HG03025 (cell line): ENCODE measurements at regions not wholly inside any gene's neighbourhood (a gene's known extent, or its start where the extent isn't known, plus 50 kb on each side); places are given as distances from the start of the nearest gene placed in this dataset.
"Not testable (repeated sequence)": the region's sequence is repeated elsewhere in the genome, so short reads cannot be mapped to it uniquely, and the experiment has no call there.

ENCODE experiments used
- ATAC-seq: cut with Tn5 transposase; IDR thresholded peaks from one replicate; pipeline ENCODE4 v1.9.1; 2021; ENCODE audit warnings: mild to moderate bottlenecking, moderate library complexity; ENCODE audit not compliant: unreplicated experiment, low FRiP score

DNA sequence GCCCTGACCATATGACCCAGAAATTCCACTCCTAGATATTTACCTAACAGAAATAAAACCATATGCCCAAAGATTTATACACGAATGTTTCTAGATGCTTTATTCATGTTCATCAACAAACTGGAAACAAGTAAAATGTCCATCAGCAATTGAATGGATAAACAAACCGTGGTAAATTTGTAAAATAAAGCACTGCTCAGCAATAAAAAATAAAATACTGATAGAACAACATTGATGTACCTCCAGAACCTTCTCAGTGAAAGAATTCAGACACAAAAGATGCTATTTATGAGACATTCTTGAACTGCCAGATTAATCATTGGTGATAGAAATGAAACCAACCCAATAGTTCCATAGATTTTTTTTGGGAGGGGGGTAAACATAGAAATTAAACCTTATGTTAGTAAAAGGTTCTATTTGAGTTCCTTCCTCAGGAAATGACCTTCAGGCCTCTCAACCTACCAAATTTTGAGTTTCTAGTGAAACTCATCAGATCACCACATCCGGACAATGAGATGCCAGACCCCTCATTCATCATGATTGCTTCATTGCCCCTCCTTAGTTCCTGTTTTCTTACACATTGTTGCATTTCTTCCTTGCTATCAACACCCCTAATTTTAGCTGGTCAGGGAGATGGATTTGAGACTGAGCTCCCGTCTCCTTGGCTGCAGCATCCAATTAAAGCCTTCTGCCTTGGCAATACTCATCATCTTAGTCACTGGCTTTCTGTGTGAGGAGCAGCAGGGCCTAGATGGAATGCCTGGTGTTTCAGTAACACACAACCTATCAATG is 203.5 kb downstream of the LPIN1 start:
- no peak for ATAC-seq

DNA sequence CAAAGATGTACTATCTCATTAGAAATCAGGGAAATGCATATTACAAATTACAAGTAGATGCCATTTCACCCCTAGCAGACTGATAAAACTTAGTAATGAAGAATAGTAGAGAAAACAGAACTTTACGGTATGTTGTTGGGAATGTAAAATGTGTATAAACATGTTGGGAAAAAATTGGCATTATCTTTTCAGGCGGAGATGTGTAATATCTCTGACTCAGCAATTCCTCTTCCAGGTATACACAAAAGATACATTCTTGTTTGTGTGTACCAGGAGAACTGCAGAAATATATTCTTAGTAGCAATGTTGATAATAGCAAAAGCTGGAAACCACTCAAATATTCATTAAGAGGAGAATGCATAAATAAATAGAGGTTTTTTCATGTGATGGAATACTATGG is 204.5 kb downstream of the LPIN1 start:
- no peak for ATAC-seq

DNA sequence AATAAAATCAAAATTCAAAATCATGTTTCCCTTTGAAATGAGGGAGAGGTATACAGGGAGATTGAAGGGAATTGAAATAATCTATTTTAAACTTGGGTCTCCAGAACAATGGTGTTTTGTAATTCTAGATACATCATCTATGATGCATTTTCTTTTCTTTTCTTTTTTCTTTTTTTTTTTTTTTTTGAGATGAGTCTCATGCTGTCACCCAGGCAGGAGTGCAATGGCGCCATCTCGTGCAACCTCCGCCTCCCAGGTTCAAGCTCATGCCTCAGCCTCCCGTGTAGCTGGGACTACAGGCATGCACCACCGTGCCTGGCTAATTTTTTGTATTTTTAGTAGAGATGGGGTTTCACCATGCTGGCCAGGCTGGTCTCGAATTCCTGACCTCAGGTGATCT is 205.1 kb downstream of the LPIN1 start:
- ATAC-seq = not testable (repeated sequence)

DNA sequence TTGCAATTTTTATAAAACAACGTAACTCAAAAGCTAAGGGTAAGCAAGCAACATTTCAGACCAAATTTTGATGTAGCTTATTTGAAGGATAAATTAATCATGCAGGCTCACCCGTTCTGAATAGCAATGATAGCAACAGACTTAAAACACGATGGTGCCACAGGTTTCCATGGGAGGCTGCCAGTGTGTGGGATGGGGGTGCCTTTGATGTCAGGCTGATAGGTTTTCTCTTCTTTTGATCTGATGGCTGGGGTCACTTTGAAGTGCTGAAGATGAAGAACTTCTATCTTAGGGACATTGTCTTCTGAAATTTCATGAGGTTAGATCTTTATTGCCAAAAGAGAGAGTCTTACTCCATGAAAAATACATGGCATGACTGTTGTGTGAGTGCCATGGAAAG is 206.8 kb downstream of the LPIN1 start:
- no peak for ATAC-seq

DNA sequence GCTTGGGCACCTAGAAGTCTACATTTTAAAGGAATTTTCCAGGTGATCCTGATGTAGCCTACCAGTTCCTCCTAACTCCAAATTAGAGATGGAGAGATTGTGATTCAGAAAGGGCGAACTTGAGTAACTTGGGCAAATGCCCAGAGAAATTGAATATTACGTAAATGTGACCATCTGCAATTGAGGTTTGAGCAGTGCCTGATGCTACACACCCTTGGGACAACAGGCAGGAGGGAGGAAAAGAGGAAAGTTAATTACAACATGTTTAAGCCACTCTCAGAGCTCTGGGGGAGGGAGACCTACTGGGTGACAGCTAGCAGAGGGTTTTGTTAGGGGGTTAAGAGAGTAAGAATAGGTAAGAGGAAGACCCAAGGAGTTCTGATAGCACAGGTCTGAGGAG is 208.9 kb downstream of the LPIN1 start:
- ATAC-seq = no peak

DNA sequence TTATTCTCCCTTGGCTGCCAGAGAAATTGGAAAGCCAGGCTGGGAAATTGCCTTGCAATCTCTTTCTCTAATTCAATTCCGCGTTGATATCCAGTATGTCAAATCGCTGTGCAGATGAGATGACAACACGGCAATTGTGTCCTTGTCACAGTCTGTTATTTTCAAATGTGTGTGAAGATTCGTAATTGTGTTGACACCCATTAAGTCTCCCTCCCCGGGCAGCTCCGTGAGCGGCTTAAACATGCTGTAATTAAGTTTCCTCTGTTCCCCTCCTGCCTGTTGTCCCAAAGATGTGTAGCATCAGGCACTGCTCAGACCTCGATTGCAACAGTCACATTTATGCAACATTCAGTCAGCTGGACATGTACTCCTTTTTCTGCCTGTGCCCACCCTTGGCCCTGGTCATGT is 209.5 kb downstream of the LPIN1 start:
- ATAC-seq = no peak

DNA sequence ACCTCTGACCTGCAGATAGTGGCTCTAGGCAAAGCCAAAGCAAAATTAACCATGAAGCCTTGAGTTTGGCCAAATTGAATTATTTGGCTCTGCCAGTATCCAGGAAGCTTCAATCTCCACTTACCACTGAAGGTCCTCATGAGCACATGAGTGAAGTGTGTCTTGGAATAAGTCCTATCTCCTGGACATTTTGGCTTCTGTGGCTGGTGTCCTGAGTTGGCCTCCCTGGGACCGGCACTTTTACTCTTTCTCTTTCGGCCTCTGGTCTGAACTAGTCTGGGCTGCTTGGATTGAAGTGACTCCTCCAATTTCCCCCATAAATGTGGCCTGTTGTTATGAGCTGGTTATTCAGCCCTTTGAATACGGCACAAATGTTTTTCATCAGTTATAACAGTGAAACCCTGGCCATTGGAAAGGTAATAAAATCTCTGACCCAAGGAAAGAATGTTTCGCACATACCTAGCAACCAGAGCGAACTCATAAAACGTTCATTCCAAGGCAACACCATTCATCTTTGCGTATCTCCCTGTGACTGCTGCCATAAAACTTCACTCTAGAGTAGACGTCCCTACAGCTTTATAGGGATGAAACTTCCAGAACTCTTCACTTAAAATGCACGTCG is 216.4 kb downstream of the LPIN1 start:
- ATAC-seq = no peak

DNA sequence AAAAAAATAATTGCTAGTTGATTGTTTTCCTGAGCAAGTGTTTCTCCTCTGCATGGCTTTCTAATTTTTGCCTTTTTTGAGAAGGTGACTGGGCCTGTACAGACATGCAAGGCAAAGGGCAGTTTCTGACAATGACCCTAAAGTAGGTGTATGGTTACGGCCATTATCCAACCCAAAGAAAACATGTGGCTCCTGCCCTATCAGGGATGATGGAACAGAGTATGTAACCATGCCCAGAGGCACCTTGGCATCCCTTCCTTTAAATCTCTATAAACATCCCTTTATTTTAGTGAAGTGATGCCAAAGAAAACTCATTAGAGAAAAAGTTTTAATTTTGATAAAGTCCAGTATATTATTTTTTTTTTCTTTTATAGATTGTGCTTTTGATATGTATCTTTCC is 217.5 kb downstream of the LPIN1 start:
- no peak for ATAC-seq

DNA sequence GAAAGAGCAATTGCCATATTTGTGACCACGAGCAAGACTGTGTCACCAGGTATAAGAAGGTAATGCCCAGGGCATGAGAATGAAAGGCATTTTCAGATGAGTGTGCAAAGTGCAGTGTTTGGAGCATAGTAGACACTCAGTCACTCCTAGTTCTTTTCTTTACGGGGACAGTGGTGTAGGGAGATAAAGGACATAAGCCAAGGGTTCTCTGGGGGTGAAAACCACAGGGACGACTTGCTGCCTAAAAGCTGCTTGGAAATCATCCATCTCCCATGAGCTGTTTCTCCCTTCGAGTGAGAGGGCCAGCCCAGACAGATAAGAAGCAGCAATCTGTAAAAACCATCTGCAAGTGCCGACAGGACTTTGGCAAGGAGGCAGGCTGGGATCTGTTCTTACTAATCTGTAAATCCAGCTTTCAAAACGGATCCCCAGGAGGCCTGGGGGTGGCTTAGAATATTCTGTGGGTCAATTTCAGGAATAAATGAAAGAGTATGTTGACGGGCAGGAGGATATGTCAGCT is 221.6 kb downstream of the LPIN1 start:
- ATAC-seq = no peak

DNA sequence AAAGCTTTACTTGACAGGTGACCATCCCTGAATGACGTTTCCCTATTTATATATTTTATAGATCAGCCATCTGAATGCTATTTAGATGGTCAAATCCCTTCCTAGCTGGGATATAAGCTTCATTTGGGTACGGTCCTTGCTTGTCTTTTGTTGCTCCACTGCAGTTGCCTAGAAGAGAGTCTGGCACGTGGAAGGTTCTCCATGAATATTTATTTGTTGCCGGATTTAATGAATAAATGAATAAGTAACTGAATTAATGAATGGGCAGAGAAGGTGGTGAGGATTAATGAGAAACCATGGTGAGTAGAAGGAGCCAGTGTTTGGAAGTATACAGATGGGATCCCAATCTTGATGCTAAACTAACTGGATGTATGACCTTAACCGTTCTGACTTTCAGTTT is 222.1 kb downstream of the LPIN1 start:
- ATAC-seq = no peak

DNA sequence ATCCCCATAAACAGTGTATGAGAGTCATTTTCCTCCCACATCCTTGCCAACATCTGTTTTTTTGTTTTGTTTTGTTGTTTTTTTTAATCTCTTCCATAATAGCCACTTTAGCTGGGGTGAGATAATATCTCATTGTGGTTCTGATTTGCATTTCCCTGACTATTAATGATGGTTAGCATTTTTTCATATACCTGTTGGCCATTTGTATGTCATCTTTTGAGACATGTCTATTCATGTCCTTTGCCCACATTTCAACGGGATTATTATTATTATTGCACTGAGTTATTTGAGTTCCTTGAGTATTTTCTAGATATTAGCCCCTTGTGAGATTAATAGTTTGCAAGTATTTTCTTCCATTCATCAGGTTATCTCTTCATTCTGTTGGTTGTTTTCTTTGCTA is 223.3 kb downstream of the LPIN1 start:
- ATAC-seq = no peak

DNA sequence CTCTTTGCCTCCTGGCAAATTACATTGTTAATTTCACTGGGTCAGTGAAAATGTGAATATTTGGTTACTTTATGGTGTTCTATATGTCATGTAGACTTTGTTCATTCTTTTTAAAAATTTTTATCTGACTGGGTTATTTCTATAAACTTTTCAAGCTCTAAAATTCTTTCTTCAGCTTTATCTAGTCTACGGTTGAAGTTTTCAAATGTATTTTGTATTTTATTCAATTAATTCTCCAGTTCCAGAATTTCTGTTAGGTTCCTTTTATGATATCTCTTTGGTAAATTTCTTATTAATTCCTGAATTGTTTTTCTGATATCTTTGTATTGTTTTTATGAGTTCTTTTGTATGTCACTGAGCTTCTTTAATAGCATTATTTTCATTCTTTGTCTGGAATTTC is 228.1 kb downstream of the LPIN1 start:
- ATAC-seq = no peak

DNA sequence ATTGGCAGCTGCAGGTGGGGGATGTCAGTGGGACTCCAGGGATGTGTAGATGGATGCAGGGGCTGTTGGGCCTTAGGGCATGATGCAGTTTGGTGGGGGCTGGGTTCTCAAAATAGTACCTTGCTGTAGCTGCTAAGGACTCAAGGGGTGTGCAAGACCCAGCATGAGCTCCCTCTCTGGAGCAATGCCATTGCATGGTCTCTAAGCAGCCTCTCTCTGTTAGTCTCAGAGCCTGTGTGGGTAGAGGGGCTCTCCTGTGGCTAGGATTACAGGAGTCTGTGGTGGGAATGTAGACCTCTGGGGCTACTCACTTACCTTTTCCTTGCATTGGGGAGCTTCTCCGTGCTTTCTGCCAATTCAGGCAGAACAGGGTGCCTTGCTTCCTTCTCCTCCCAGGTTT is 228.9 kb downstream of the LPIN1 start:
- no peak for ATAC-seq

DNA sequence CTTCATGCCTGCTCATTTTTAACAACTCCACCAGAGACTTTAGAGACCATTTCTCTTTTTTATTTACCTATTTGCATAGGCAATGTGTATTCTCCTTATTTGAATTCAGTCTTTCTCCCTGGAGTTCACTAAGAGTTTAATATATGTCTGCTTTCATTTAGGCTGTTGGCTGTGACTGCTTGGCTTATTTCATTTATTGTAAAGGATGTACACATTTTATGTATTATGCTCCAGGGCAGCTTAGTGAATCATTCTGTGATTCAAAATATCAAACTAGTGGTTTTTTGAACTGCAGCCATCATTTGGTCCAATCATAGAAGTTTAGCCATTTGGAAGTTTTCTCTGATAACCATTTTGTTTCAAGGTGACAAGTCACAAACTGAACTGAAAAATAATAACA is 229.6 kb downstream of the LPIN1 start:
- ATAC-seq = no peak

DNA sequence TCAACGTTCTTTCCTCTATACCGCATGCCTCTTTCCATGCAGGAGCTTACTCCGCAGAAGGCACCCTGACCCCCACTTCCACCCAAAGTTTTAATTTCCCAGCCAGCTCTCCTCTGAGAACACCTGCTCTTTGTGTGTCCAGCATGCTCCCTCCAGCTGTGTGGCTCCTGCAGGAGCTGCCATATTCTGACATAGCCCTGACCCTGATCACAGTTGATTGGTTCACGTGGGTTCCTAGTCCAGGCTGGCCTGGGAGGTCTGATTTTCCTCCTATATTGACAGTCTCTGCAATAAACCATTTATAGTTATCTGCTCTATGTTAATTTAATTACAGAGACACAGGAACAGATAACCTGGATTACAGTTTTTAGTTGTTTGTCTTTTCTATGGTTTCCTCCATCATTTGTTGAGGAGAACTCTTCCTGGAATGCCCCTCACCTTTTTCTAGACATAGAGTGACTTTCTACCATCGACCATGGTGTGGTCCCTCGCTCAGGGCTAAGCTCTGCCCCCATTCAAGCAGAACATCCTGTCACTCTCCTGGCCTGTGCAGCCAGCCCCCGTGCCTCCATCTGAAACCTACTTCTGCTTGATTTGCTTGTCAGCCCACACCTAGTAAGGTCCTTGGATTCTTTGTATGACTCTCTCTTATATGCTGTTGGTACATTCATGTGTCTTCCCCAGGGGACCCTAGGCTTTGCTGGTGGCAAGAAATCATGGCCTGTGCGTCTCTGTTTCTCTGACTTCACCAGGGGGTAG is 231.5 kb downstream of the LPIN1 start:
- ATAC-seq = no peak

DNA sequence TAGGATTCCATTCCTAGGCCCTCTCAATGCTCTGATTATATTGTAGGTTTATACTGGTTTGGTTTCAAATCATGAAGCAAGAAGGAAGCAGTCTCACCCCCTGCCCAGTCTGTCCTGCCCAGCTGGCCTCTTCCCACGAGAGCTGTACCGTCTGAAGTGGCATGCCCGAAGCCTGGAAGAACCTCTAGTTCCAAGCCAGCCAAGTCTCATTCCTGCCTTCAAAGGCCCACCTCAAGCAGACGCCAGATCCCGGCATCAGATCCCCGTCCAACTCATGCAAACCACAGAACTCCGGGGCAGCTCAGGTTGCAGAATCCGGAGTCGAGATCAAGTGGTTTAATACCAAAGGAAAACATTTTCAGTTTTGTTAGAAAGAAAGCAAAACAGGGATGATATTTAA is 234.4 kb downstream of the LPIN1 start:
- no peak for ATAC-seq

DNA sequence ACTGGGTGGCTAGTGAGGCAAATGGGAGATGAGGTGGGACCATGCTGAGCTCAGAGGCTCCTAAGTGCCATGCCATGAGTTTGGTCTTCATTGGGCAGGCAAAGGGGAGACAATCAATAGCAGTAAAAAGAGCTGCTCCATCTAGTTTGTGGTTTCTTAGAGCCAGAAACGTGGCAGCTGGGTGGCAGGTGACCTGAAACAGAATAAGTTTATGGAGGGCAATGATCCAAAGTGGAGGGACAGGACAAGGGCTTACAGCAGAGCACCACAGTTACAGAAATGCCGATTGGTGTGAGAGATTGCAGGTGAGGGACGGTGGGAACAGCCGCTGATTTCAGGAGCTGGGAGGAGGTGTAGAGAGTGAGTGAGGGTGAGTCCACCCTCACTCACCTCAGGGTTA is 237.0 kb downstream of the LPIN1 start:
- ATAC-seq = no peak

DNA sequence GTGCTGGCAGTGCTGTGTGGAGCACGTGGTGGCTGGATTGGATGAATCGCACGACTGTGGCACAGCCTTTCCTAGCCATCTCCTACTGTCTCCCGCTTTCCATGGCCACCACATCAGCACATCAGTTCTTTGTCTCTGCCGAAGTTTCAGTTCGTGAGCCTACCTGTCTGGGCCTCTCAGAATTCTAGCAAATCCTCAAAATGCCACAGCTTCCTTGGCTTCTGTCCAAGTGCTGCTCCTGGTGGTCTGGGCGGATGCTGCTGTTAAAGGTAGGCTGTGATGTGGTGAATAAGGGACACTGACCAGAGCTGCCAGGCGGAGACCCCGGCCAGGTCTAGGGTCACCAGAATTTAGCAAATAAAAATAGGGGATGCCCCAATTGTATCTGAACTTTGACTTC is 237.4 kb downstream of the LPIN1 start:
- ATAC-seq = no peak

DNA sequence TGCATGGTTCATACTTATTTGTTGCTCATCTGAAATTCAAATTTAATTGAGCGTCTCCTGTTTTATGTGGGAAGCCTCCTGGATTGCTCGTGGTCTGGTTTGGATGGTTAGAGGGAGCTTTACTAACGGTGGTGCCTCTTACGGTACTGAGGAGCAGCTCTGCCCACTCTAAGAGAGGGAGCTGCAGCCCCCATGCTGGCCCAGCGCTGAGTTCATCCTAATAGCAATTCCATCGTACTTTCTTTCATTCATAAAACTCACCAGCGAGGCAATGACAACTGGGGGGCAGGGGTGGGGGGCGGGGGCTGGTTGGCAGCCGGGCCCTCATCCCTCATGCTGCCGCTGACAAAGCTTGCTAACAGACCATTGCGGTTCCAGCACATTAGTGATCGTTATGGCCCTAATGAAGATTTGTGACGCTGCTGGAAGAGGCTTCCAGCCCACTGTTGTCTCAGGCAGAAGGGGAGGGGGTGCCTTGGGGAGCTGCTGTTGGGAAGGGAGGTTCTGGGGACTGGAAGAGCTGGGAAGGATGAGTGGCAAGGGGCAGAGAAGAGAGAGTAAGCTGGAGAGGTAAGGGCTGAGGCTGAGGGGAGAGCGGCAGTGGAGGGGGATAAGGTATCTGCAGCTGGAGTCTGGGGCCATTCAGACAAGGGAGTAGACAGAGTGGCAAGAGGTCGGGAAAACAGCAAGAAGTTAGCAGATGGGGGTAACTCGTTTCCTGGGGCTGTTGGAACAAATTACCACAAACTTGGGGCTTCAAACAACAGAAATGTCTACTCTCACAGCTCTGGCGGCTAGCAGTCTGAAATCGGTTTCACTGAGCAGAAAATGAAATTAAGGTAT is 238.1 kb downstream of the LPIN1 start:
- ATAC-seq = no peak

DNA sequence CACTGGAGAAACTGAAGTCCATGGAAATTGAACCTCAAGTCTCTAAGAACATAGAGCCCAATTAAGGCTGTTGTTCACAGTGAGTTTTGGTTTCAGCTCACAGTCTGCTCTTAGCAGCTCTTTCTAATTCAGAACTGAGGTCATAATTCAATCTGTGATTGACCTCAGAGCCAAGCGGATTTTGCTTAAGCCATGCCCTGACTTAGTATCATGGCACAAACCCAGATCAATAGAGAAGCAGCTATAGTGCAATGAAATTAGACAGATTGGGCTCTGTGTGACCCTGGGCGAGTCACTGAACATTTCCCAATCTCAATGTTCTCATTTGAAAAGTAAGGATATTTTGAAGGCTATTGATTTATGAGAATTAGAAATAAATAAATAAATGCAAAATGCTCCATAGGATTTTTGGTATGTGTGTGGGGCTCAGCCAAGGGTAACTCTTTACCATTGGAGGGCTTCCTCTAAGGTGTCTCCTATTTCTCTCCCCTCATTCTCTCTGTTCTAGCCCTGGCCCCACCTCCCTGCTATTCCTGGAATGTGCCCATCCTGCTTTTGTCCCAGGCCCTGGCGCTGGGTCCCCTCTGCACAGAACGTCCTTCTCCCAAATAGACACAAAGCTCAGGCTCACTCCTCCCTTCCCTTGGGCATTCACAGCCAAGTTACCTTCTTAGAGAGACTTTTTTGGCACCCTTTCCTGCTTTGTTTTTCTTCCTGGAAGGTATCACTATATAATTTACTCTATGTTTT is 239.6 kb downstream of the LPIN1 start:
- ATAC-seq = no peak
